Suprapubic skin (tissue), 4 donors: ENCODE measurements at regions not wholly inside any gene's neighbourhood (a gene's known extent, or its start where the extent isn't known, plus 50 kb on each side); places are given as distances from the start of the nearest gene placed in this dataset.
"Not testable (repeated sequence)": the region's sequence is repeated elsewhere in the genome, so short reads cannot be mapped to it uniquely, and the experiment has no call there.

ENCODE experiments used
- DNase-seq, 2 donors: peaks; one replicate each; pipeline ENCODE4 v3.0.0-alpha.2; 2019; ENCODE audit warnings: low spot score in 2 of 2
- H3K27ac ChIP-seq: fragments of 200-600 bp; sonication (generic); one replicate; pipeline ENCODE4 v1.5.1; 2019
- H3K27me3 ChIP-seq: fragments of 200-600 bp; sonication (generic); one replicate; pipeline ENCODE4 v1.5.1; 2019
- H3K36me3 ChIP-seq: fragments of 200-600 bp; sonication (generic); one replicate; pipeline ENCODE4 v1.5.1; 2019
- H3K4me1 ChIP-seq: fragments of 200-600 bp; sonication (generic); one replicate; pipeline ENCODE4 v1.5.1; 2019
- H3K4me3 ChIP-seq: fragments of 200-600 bp; sonication (generic); one replicate; pipeline ENCODE4 v1.5.1; 2019; ENCODE audit warnings: mild to moderate bottlenecking
- H3K9me3 ChIP-seq: fragments of 200-600 bp; sonication (generic); one replicate; pipeline ENCODE4 v1.5.1; 2019
- EP300 ChIP-seq: sonication (generic); formaldehyde crosslinking; IDR thresholded peaks from one replicate; pipeline ENCODE4 v1.6.1; 2017; ENCODE audit warnings: antibody characterized with exemption
- POLR2A ChIP-seq, 2 donors: fragments of 450-650 bp; IDR thresholded peaks; one replicate each; pipeline ENCODE4 v1.6.1; 2017; ENCODE audit warnings: antibody characterized with exemption in 2 of 2, mild to moderate bottlenecking in 2 of 2, moderate library complexity in 2 of 2
- POLR2AphosphoS5 ChIP-seq, 3 donors: sonication (generic); formaldehyde crosslinking; IDR thresholded peaks; one replicate each; pipeline ENCODE4 v1.6.1; 2017; ENCODE audit warnings: antibody characterized with exemption in 3 of 3
- WGBS: methylation state at CpG from one replicate; pipeline ENCODE4 v1.1.5; 2018; 5-methylcytosine and 5-hydroxymethylcytosine counted together
- TF ChIP-seq, protein P1 (sequence below), 2 donors: fragments of 200-600 bp in 1 of 2; fragments of 450-650 bp in 1 of 2; sonication (generic) in 1 of 2; IDR thresholded peaks; one replicate each; pipeline ENCODE4 v1.5.1; 2016 to 2019; ENCODE audit warnings: antibody characterized with exemption in 2 of 2, mild to moderate bottlenecking in 1 of 2, moderate library complexity in 1 of 2

DNA sequence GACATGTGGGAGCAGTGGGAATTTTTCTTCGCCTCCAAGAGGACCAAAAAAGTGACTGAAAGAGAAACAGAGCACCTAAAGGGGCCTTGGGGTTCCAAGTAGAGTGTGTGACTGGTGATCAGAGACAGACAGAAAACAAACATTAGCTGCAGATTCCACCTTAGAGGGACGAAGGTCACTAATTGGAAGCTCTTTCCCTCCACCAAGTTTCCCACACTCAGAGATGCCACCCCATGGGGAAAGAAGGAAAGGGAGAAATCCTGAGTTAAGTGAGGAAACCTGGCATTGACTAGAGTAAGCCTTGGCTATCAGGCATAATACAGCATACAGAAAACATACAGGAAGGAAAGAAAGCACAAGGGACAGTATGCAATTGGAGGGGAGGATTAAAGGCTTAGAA lies 90.9 kb downstream of the HNRNPD start:
- H3K27me3 ChIP-seq = no peaks in the 10 kb centered on the region
- no peak overlapping the region for H3K4me3 ChIP-seq
- no peaks in the 10 kb centered on the region for H3K9me3 ChIP-seq
- H3K36me3 ChIP-seq = no peaks in the 10 kb centered on the region
- H3K4me1 ChIP-seq = peaks cover 11% of the 10 kb centered on the region
- no peak for TF ChIP-seq EP300
- TF ChIP-seq, protein P1, sequence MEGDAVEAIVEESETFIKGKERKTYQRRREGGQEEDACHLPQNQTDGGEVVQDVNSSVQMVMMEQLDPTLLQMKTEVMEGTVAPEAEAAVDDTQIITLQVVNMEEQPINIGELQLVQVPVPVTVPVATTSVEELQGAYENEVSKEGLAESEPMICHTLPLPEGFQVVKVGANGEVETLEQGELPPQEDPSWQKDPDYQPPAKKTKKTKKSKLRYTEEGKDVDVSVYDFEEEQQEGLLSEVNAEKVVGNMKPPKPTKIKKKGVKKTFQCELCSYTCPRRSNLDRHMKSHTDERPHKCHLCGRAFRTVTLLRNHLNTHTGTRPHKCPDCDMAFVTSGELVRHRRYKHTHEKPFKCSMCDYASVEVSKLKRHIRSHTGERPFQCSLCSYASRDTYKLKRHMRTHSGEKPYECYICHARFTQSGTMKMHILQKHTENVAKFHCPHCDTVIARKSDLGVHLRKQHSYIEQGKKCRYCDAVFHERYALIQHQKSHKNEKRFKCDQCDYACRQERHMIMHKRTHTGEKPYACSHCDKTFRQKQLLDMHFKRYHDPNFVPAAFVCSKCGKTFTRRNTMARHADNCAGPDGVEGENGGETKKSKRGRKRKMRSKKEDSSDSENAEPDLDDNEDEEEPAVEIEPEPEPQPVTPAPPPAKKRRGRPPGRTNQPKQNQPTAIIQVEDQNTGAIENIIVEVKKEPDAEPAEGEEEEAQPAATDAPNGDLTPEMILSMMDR (IDR thresholded peaks at IDR 0.05) = no peak
- TF ChIP-seq POLR2AphosphoS5 (IDR thresholded peaks at IDR 0.05) = no peak
- TF ChIP-seq POLR2A (IDR thresholded peaks at IDR 0.05) = no peak
- H3K27ac ChIP-seq = no peak overlapping the region
- DNase-seq = no peak
- WGBS = 59% methylated on average over 2 of the region's 2 CpGs

DNA sequence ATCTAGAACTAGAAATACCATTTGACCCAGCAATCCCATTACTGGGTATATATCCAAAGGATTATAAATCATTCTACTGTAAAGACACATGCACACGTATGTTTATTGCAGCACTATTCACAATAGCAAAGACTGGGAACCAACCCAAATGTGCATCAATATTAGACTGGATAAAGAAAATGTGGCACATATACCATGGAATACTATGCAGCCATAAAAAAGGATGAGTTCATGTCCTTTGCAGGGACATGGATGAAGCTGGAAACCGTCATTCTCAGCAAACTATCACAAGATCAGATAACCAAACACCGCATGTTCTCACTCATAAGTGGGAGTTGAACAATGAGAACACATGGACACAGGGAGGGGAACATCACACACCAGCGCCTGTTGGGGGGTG lies 94.2 kb downstream of the HNRNPD start:
- WGBS = 88% methylated on average over 4 of the region's 4 CpGs
- not testable (repeated sequence) for H3K4me3 ChIP-seq, H3K4me1 ChIP-seq, H3K9me3 ChIP-seq, DNase-seq, H3K27me3 ChIP-seq, H3K36me3 ChIP-seq, H3K27ac ChIP-seq

DNA sequence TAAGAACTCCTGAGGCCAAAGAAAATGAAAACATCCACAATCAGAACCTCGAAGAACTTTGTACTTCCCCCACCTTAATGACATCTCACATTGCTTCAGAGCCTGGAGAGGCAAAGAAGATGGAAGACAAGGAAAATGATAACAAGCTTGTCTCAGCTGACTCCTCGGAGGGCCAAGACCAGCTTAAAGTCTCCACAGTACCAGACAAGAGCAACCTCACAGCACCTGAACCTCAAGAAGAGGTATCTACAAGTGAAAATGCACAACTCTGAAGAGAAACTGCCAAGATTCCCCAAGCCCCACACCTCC lies 97.5 kb downstream of the HNRNPD start:
- no peak overlapping the region for H3K27ac ChIP-seq
- TF ChIP-seq, protein P1 (IDR thresholded peaks at IDR 0.05) = no peak
- TF ChIP-seq POLR2A (IDR thresholded peaks at IDR 0.05) (no peak), POLR2AphosphoS5 (IDR thresholded peaks at IDR 0.05) (no peak), EP300 (no peak)
- no peaks in the 10 kb centered on the region for H3K36me3 ChIP-seq
- WGBS = 95% methylated on average over 2 of the region's 2 CpGs
- no peaks in the 10 kb centered on the region for H3K9me3 ChIP-seq
- DNase-seq = no peak
- no peaks in the 10 kb centered on the region for H3K27me3 ChIP-seq
- no peak overlapping the region for H3K4me3 ChIP-seq
- no peaks in the 10 kb centered on the region for H3K4me1 ChIP-seq

DNA sequence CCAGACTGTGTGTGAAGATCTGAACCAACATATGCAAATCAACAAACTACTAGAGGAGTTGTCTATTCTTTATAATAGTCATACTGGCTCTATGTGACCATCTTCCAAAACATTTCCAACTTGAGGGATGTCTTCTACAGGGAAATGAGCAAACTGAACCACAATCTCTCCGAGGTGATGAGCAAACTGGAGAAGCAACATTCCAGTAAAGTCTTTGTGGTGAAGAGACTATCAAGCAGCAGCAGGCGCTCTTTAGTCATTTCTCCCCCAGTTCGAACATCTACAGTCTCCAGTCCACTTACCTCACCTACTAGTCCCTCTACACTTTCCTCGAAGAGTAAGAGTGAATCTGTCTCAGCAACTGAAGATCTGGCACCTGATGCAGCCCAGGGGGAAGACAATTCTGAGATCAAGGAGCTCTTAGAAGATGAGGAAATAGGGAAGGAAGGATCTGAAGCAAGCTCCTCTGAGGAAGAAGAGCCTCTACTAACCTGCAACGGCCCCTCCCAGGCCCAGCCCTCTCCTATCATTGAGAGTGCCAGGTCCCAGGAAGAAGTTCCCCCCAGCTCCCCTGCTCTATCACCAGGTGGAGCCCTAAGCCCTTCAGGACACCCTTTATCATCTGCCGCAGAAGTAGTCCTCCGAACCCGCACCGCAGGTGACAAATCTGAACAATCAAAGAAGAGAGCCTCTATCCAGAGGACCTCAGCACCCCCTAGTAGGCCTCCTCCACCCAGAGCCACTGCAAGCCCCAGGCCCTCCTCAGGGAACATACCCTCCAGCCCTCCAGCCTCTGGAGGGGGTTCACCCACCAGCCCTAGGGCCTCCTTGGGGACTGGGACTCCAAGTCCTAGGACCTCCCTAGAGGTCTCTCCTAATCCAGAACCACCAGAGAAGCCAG lies 98.1 kb downstream of the HNRNPD start:
- no peaks in the 10 kb centered on the region for H3K4me1 ChIP-seq
- no peak overlapping the region for H3K4me3 ChIP-seq
- WGBS = 72% methylated on average over 5 of the region's 9 CpGs
- TF ChIP-seq POLR2AphosphoS5 (IDR thresholded peaks at IDR 0.05) = no peak
- TF ChIP-seq POLR2A (IDR thresholded peaks at IDR 0.05) = no peak
- no peak for TF ChIP-seq EP300
- TF ChIP-seq, protein P1 (IDR thresholded peaks at IDR 0.05) = no peak
- no peaks in the 10 kb centered on the region for H3K27me3 ChIP-seq
- H3K27ac ChIP-seq = no peak overlapping the region
- no peaks in the 10 kb centered on the region for H3K9me3 ChIP-seq
- DNase-seq = no peak
- H3K36me3 ChIP-seq = no peaks in the 10 kb centered on the region

DNA sequence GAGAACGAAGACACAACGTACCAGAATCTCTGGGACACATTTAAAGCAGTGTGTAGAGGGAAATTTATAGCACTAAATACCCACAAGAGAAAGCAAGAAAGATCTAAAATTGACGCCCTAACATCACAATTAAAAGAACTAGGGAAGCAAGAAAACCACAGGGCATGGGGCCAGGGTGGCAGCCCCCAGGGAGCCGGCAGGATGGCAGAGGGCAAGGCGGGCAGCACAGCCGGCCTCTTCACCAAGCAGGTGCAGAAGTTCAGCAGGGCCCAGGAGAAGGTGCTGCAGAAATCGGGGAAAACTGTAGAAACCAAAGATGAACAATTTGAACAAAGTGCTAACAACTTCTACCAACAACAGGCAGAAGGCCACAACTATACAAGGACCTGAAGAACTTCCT lies 99.1 kb downstream of the HNRNPD start:
- not testable (repeated sequence) for H3K36me3 ChIP-seq, H3K4me3 ChIP-seq, H3K27ac ChIP-seq, H3K9me3 ChIP-seq, H3K27me3 ChIP-seq, DNase-seq, H3K4me1 ChIP-seq
- 76% methylated on average over 7 of the region's 7 CpGs for WGBS

DNA sequence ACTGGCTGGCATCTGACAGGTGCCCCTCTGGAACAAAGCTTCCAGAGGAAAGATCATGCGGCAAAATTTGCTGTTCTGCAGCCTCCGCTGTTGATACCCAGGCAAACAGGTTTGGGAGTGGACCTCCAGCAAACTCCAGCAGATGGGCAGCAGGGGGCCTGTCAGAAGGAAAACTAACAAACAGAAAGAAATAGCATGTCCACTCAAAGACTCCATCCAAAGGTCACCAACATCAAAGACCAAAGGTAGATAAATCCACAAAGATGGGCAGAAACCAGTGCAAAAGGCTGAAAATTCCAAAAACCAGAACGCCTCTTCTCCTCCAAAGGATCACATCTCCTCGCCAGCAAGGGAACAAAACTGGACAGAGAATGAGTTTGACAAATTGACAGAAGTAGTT lies 101.3 kb downstream of the HNRNPD start:
- H3K36me3 ChIP-seq, H3K9me3 ChIP-seq, H3K27ac ChIP-seq, H3K4me3 ChIP-seq, H3K27me3 ChIP-seq, DNase-seq: not testable (repeated sequence)
- WGBS = 94% methylated on average over 4 of the region's 4 CpGs
- H3K4me1 ChIP-seq = peaks cover 13% of the 10 kb centered on the region

DNA sequence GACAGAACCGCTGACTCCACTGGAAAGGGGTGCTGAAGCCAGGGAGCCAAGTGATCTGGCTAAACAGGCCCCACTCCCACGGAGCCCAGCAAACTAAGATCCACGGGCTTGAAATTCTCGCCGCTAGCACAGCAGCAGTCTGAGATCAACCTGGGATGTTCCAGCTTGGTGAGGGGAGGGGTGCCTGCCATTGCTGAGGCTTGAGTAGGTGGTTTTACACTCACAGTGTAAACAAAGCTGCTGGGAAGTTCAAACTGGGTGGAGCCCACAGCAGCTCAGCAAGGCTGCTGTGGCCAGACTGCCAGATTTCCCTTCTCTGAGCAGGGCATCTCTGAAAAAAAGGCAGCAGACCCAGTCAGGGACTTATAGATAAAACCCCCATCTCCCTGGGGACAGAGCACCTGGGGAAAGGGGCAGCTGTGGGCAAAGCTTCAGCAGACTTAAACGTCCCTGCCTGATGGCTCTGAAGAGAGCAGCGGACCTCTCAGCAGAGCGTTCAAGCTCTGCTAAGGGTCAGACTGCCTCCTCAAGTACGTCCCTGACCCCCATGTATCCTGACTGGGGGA lies 101.8 kb downstream of the HNRNPD start:
- not testable (repeated sequence) for H3K27ac ChIP-seq, H3K9me3 ChIP-seq, H3K4me3 ChIP-seq, DNase-seq, H3K27me3 ChIP-seq, H3K36me3 ChIP-seq
- WGBS = 66% methylated on average over 7 of the region's 9 CpGs
- peaks cover 15% of the 10 kb centered on the region for H3K4me1 ChIP-seq
